Adrenal gland (tissue), 9 donors: ENCODE measurements at regions not wholly inside any gene's neighbourhood (a gene's known extent, or its start where the extent isn't known, plus 50 kb on each side); places are given as distances from the start of the nearest gene placed in this dataset.

Experiments
- DNase-seq, 7 donors: peaks; one replicate each; pipeline ENCODE4 v3.0.0-alpha.2; 2019 to 2020
- H3K27ac ChIP-seq, 5 donors: fragments of 200-600 bp; sonication (generic) in 4 of 5; 1 replicate in 3 of 5; 2 replicates in 2 of 5; pipeline versions ENCODE4 v1.5.1 to v1.8.0; 2016 to 2020; ENCODE audit warnings: mild to moderate bottlenecking in 1 of 5
- H3K27me3 ChIP-seq: fragments of 200-600 bp; 2 replicates; pipeline ENCODE4 v1.8.0; 2021
- H3K36me3 ChIP-seq, 2 donors: fragments of 200-600 bp; replicated peaks in 1 of 2; 1 replicate in 1 of 2; 2 replicates in 1 of 2; pipeline versions ENCODE4 v1.5.1 to v1.8.0; 2018 to 2022
- H3K4me1 ChIP-seq, 2 donors: fragments of 200-600 bp; replicated peaks in 1 of 2; 1 replicate in 1 of 2; 2 replicates in 1 of 2; pipeline versions ENCODE4 v1.5.1 to v1.8.0; 2018 to 2021
- H3K4me3 ChIP-seq, 4 donors: fragments of 200-600 bp; sonication (generic) in 3 of 4; one replicate each; pipeline ENCODE4 v1.5.1; 2016 to 2018
- H3K9me3 ChIP-seq, 3 donors: fragments of 200-600 bp; sonication (generic) in 1 of 3; replicated peaks in 1 of 3; 1 replicate in 2 of 3; 2 replicates in 1 of 3; pipeline versions ENCODE4 v1.5.1 to v1.8.0; 2016 to 2021
- POLR2A ChIP-seq, 2 donors: fragments of 450-650 bp; IDR thresholded peaks; one replicate each; pipeline ENCODE4 v1.6.1; 2017; ENCODE audit warnings: antibody characterized with exemption in 2 of 2, mild to moderate bottlenecking in 2 of 2, moderate library complexity in 1 of 2
- WGBS, 4 donors: extraction: QIAGEN DNeasy Blood & Tissue Kit in 2 of 4; methylation state at CpG; one replicate each; pipeline versions ENCODE4 v1.1.5 to v1.1.7; 2013 to 2017; 5-methylcytosine and 5-hydroxymethylcytosine counted together
- intact Hi-C, 2 donors: fragments of 100-400 bp; cut with DNase I; formaldehyde crosslinking; loops; one replicate each; pipeline versions ENCODE4 v1.14.1 to v1.15.0; 2022 to 2023
- TF ChIP-seq, protein P1 (sequence below), 6 experiments: fragments of 450-650 bp in 4 of 6; fragments of 200-600 bp in 2 of 6; sonication (generic) in 1 of 6; IDR thresholded peaks; 1 replicate in 5 of 6; 2 replicates in 1 of 6; pipeline versions ENCODE4 v1.5.1 to v1.8.0; 2016 to 2021; ENCODE audit warnings: antibody characterized with exemption in 6 of 6, mild to moderate bottlenecking in 2 of 6, moderate library complexity in 1 of 6
- donor health status: healthy with polysubstance abuse.
- donor health status: Bipolar disorder and iron deficiency.
- donor health status: DM: yes; HTN: yes; CAD: no.
- donor health status: DM: no; HTN: no; CAD: no.
- donor health status: DM: no; HTN: no; CAD: no.

GRCh38 chr6:125469915-125470314, 168.1 kb upstream of the HDDC2 start:
- 71 to 81% (median 79%) methylated on average over 3 of the region's 3 CpGs for WGBS, 4 donors
- no peak for DNase-seq
- no peak overlapping the region for H3K27ac ChIP-seq
- no peaks in the 10 kb centered on the region for H3K27me3 ChIP-seq
- intact Hi-C loops, result no loop called here
- H3K36me3 ChIP-seq, result no peaks in the 10 kb centered on the region
- H3K4me3 ChIP-seq, result no peak overlapping the region
- TF ChIP-seq POLR2A (IDR thresholded peaks at IDR 0.05), result no peak
- TF ChIP-seq, protein P1, sequence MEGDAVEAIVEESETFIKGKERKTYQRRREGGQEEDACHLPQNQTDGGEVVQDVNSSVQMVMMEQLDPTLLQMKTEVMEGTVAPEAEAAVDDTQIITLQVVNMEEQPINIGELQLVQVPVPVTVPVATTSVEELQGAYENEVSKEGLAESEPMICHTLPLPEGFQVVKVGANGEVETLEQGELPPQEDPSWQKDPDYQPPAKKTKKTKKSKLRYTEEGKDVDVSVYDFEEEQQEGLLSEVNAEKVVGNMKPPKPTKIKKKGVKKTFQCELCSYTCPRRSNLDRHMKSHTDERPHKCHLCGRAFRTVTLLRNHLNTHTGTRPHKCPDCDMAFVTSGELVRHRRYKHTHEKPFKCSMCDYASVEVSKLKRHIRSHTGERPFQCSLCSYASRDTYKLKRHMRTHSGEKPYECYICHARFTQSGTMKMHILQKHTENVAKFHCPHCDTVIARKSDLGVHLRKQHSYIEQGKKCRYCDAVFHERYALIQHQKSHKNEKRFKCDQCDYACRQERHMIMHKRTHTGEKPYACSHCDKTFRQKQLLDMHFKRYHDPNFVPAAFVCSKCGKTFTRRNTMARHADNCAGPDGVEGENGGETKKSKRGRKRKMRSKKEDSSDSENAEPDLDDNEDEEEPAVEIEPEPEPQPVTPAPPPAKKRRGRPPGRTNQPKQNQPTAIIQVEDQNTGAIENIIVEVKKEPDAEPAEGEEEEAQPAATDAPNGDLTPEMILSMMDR (IDR thresholded peaks at IDR 0.05), result no peak
- no peaks in the 10 kb centered on the region for H3K4me1 ChIP-seq
- no peaks in the 10 kb centered on the region for H3K9me3 ChIP-seq

- WGBS, 4 donors, result 89 to 95% (median 93%) methylated on average over 1 of the region's 1 CpG
- Histone ChIP-seq H3K36me3 (no peaks in the 10 kb centered on the region), H3K4me3 (no peak overlapping the region), H3K27ac (no peak overlapping the region), H3K4me1 (no peaks in the 10 kb centered on the region), H3K9me3 (no peaks in the 10 kb centered on the region), H3K27me3 (no peaks in the 10 kb centered on the region)
- no peak for DNase-seq
- intact Hi-C loops, result no loop called here
- TF ChIP-seq POLR2A (IDR thresholded peaks at IDR 0.05), result no peak
- TF ChIP-seq, protein P1 (IDR thresholded peaks at IDR 0.05), result no peak
These were observed 169.9 kb upstream of the HDDC2 start for GRCh38 chr6:125471667-125472066.

GRCh38 chr6:125474061-125474460, 172.3 kb upstream of the HDDC2 start:
- Histone ChIP-seq H3K4me1 (no peaks in the 10 kb centered on the region), H3K9me3 (no peaks in the 10 kb centered on the region), H3K27ac (no peak overlapping the region), H3K27me3 (no peaks in the 10 kb centered on the region), H3K36me3 (no peaks in the 10 kb centered on the region), H3K4me3 (no peak overlapping the region)
- 58 to 69% (median 66%) methylated on average over 1 of the region's 1 CpG for WGBS, 4 donors
- intact Hi-C loops, result no loop called here
- TF ChIP-seq, protein P1 (IDR thresholded peaks at IDR 0.05), result no peak
- no peak for TF ChIP-seq POLR2A (IDR thresholded peaks at IDR 0.05)
- no peak for DNase-seq

- no peak for TF ChIP-seq POLR2A (IDR thresholded peaks at IDR 0.05)
- TF ChIP-seq, protein P1 (IDR thresholded peaks at IDR 0.05), result no peak
- H3K4me3 ChIP-seq, result no peak overlapping the region
- DNase-seq, result no peak
- no peaks in the 10 kb centered on the region for H3K27me3 ChIP-seq
- no peaks in the 10 kb centered on the region for H3K36me3 ChIP-seq
- intact Hi-C loops, result no loop called here
- H3K9me3 ChIP-seq, result no peaks in the 10 kb centered on the region
- H3K27ac ChIP-seq, result no peak overlapping the region
- 65 to 78% (median 74%) methylated on average over 4 of the region's 4 CpGs for WGBS, 4 donors
- no peaks in the 10 kb centered on the region for H3K4me1 ChIP-seq
These were observed 175.4 kb upstream of the HDDC2 start for GRCh38 chr6:125477156-125477555.
